Karpas-422 (cell line): ENCODE measurements at regions not wholly inside any gene's neighbourhood (a gene's known extent, or its start where the extent isn't known, plus 50 kb on each side); places are given as distances from the start of the nearest gene placed in this dataset.

Experiments
- DNase-seq: peaks from one replicate; pipeline ENCODE4 v3.0.0-alpha.2; 2015
- H2AFZ ChIP-seq: fragments of 200-600 bp; sonication (generic); 2 replicates; pipeline ENCODE4 v1.6.1; 2014; ENCODE audit warnings: antibody characterized with exemption, low read length, mixed read lengths
- H3K27ac ChIP-seq: fragments of 200-600 bp; sonication (generic); 2 replicates; pipeline ENCODE4 v1.5.1; 2014; ENCODE audit warnings: mild to moderate bottlenecking, low read length, moderate library complexity
- H3K27me3 ChIP-seq: fragments of 200-600 bp; sonication (generic); 2 replicates; pipeline ENCODE4 v1.6.1; 2014; ENCODE audit warnings: low read length, mixed read lengths
- H3K36me3 ChIP-seq: fragments of 200-600 bp; sonication (generic); 2 replicates; pipeline ENCODE4 v1.6.1; 2014; ENCODE audit warnings: low read length, mixed read lengths; ENCODE audit not compliant: insufficient read depth
- H3K4me1 ChIP-seq: fragments of 200-600 bp; sonication (generic); 2 replicates; pipeline ENCODE4 v1.6.1; 2014; ENCODE audit warnings: mild to moderate bottlenecking, low read length, mixed read lengths
- H3K4me2 ChIP-seq: fragments of 200-600 bp; sonication (generic); 2 replicates; pipeline ENCODE4 v1.6.1; 2014; ENCODE audit warnings: low read length, low read depth, mild to moderate bottlenecking; ENCODE audit not compliant: poor library complexity, severe bottlenecking
- H3K4me3 ChIP-seq: fragments of 200-600 bp; sonication (generic); 2 replicates; pipeline ENCODE4 v1.5.1; 2014; ENCODE audit warnings: mild to moderate bottlenecking, antibody characterized with exemption, low read length, mixed read lengths
- H3K79me2 ChIP-seq: fragments of 200-600 bp; sonication (generic); 2 replicates; pipeline ENCODE4 v1.6.1; 2014; ENCODE audit warnings: mild to moderate bottlenecking, low read length, mixed read lengths
- H3K9ac ChIP-seq: fragments of 200-600 bp; sonication (generic); 2 replicates; pipeline ENCODE4 v1.6.0; 2014; ENCODE audit warnings: low read length
- H3K9me2 ChIP-seq: fragments of 200-600 bp; sonication (generic), shearing (Covaris generic); replicated peaks from 2 replicates; pipeline ENCODE4 v1.6.0; 2014; ENCODE audit warnings: mild to moderate bottlenecking, low read length, moderate library complexity; ENCODE audit not compliant: insufficient read depth
- H3K9me3 ChIP-seq: fragments of 300-700, 200-600 bp; sonication (generic); 2 replicates; pipeline ENCODE4 v1.6.1; 2014; ENCODE audit warnings: low read length, mixed read lengths
- H4K20me1 ChIP-seq: fragments of 200-600 bp; sonication (generic); 2 replicates; pipeline ENCODE4 v1.6.1; 2014; ENCODE audit warnings: mild to moderate bottlenecking, antibody characterized with exemption, low read length, low read depth; ENCODE audit not compliant: insufficient read depth

DNA sequence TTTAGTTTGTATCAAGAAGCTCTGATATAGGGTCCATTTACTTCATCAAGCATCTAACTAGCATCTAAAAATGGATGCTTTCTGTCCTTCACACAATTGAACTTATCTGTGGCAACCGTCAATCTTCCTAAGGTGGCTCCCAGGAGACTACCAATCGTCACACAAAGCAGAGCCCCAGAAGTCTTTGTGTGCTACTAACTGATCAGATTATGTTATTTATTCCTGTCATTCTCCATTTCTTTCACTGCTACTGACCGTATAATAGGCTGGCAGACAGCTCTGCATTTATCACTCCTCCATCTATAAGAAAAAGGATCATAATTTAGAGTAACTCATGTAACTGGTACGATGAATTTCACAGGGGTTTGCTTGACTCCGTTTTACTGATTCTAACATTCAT lies 585.0 kb upstream of the NXPH2 start:
- Histone ChIP-seq H3K9ac (no peak overlapping the region), H3K27me3 (no peaks in the 10 kb centered on the region), H3K36me3 (no peaks in the 10 kb centered on the region), H4K20me1 (no peaks in the 10 kb centered on the region), H3K27ac (no peak overlapping the region), H3K4me3 (no peak overlapping the region), H3K4me2 (no peak overlapping the region), H3K9me3 (no peaks in the 10 kb centered on the region), H3K79me2 (no peaks in the 10 kb centered on the region), H2AFZ (no peak overlapping the region), H3K4me1 (no peaks in the 10 kb centered on the region), H3K9me2 (no peaks in the 10 kb centered on the region)
- DNase-seq: no peak

GRCh38 chr2:139360654-139361053 lies 580.5 kb upstream of the NXPH2 start:
- Histone ChIP-seq H2AFZ (no peak overlapping the region), H3K27me3 (no peaks in the 10 kb centered on the region), H3K27ac (no peak overlapping the region), H3K9ac (no peak overlapping the region), H4K20me1 (no peaks in the 10 kb centered on the region), H3K79me2 (no peaks in the 10 kb centered on the region), H3K4me2 (no peak overlapping the region), H3K36me3 (no peaks in the 10 kb centered on the region), H3K4me1 (no peaks in the 10 kb centered on the region), H3K9me2 (no peaks in the 10 kb centered on the region), H3K9me3 (no peaks in the 10 kb centered on the region; the same call in 1 of the 2 replicates), H3K4me3 (no peak overlapping the region)
- no peak for DNase-seq

- no peak overlapping the region for H3K9ac ChIP-seq
- no peak overlapping the region for H2AFZ ChIP-seq
- H3K27me3 ChIP-seq: no peaks in the 10 kb centered on the region
- no peak overlapping the region for H3K4me3 ChIP-seq
- H3K36me3 ChIP-seq: no peaks in the 10 kb centered on the region
- H3K4me1 ChIP-seq: no peaks in the 10 kb centered on the region
- no peak overlapping the region for H3K27ac ChIP-seq
- no peaks in the 10 kb centered on the region for H3K9me2 ChIP-seq
- H3K79me2 ChIP-seq: no peaks in the 10 kb centered on the region
- DNase-seq: no peak
- H3K4me2 ChIP-seq: no peak overlapping the region
- H3K9me3 ChIP-seq: no peaks in the 10 kb centered on the region; the same call in 1 of the 2 replicates
- no peaks in the 10 kb centered on the region for H4K20me1 ChIP-seq
Observed at GRCh38 chr2:139359818-139360217, 579.6 kb upstream of the NXPH2 start.

DNA sequence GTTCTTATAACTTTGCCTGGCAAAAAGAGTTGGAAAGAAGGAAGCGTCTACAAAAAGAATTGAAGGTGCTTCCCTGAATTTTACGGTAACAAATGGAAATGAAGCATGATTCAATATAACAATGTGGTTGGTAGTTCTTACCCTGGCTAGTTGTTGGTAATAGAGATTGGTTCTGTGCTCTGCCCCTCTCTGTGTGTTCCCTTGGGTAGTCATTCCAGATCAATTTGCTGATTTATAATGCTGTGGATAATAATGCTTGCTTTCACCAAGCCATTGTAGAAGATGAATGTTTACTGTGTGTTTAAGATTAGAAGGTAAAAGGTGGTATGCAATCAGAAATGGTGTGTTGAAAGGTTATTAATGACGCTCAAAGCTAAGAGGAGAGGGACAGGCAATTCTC lies 577.8 kb upstream of the NXPH2 start:
- Histone ChIP-seq H3K4me1 (no peaks in the 10 kb centered on the region), H3K36me3 (no peaks in the 10 kb centered on the region), H3K9me3 (no peaks in the 10 kb centered on the region; the same call in 1 of the 2 replicates), H2AFZ (no peak overlapping the region), H3K79me2 (no peaks in the 10 kb centered on the region), H4K20me1 (no peaks in the 10 kb centered on the region), H3K4me2 (no peak overlapping the region), H3K27ac (no peak overlapping the region), H3K9me2 (no peaks in the 10 kb centered on the region), H3K27me3 (no peaks in the 10 kb centered on the region), H3K9ac (no peak overlapping the region), H3K4me3 (no peak overlapping the region)
- DNase-seq: no peak

DNA sequence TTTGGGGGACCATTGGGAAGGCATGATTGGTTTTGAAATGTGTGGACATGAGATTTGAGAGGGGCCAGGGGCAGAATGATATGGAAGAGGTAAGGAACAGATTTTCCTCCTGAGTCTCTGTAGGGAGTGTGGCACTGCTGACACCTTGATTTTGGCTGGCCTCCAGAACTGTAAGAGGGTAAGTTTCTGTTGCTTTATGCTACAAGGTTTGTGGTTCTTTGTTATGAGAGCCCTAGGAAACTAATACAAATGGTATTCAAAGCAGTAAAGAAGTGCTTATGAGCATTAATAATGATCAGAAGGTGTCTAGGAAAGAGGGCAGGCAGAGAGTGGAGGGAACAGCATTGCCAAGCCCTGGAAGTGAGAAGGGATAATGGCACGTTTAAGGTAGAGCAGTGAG lies 574.3 kb upstream of the NXPH2 start:
- Histone ChIP-seq H3K27me3 (no peaks in the 10 kb centered on the region), H3K4me1 (no peaks in the 10 kb centered on the region), H3K27ac (no peak overlapping the region), H4K20me1 (no peaks in the 10 kb centered on the region), H3K9me2 (no peaks in the 10 kb centered on the region), H3K4me3 (no peak overlapping the region), H3K79me2 (no peaks in the 10 kb centered on the region), H3K4me2 (no peak overlapping the region), H3K9me3 (peaks cover 11% of the 10 kb centered on the region), H2AFZ (no peak overlapping the region), H3K9ac (no peak overlapping the region), H3K36me3 (no peaks in the 10 kb centered on the region)
- DNase-seq: no peak

DNA sequence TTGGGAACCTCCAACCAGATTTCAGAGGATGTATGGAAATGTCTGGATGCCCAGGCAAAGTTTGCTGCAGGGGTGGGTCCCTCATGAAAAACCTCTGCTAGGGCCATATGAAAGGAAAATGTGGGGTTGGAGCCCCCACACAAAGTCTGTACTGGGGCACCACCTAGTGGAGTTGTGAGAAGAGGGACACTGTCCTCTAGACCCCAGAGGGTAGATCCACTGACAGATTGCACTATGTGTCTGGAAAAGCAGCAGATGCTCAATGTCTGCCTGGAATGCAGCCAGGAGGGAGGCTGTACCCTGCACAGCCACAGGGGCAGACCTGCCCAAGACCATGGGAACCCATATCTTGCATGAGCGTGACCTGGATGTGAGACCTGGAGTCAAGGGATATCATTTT lies 573.7 kb upstream of the NXPH2 start:
- H3K9me2 ChIP-seq: no peaks in the 10 kb centered on the region
- H3K27me3 ChIP-seq: no peaks in the 10 kb centered on the region
- H3K79me2 ChIP-seq: no peaks in the 10 kb centered on the region
- no peaks in the 10 kb centered on the region for H4K20me1 ChIP-seq
- H3K36me3 ChIP-seq: no peaks in the 10 kb centered on the region
- H3K4me2 ChIP-seq: no peak overlapping the region
- H3K4me1 ChIP-seq: no peaks in the 10 kb centered on the region
- H3K9ac ChIP-seq: no peak overlapping the region
- H3K9me3 ChIP-seq: peaks cover 11% of the 10 kb centered on the region
- H2AFZ ChIP-seq: no peak overlapping the region
- no peak for DNase-seq
- H3K4me3 ChIP-seq: no peak overlapping the region
- no peak overlapping the region for H3K27ac ChIP-seq

- H3K9me2 ChIP-seq: no peaks in the 10 kb centered on the region
- no peak overlapping the region for H3K27ac ChIP-seq
- H3K9ac ChIP-seq: no peak overlapping the region
- no peak overlapping the region for H3K4me3 ChIP-seq
- no peaks in the 10 kb centered on the region for H3K27me3 ChIP-seq
- H3K4me1 ChIP-seq: no peaks in the 10 kb centered on the region
- H2AFZ ChIP-seq: no peak overlapping the region
- no peaks in the 10 kb centered on the region for H3K36me3 ChIP-seq
- H3K79me2 ChIP-seq: no peaks in the 10 kb centered on the region
- no peak for DNase-seq
- peaks cover 21% of the 10 kb centered on the region; the same call in 1 of the 2 replicates for H3K9me3 ChIP-seq
- no peaks in the 10 kb centered on the region for H4K20me1 ChIP-seq
- H3K4me2 ChIP-seq: no peak overlapping the region
Observed at GRCh38 chr2:139317259-139317658, 537.1 kb upstream of the NXPH2 start.

DNA sequence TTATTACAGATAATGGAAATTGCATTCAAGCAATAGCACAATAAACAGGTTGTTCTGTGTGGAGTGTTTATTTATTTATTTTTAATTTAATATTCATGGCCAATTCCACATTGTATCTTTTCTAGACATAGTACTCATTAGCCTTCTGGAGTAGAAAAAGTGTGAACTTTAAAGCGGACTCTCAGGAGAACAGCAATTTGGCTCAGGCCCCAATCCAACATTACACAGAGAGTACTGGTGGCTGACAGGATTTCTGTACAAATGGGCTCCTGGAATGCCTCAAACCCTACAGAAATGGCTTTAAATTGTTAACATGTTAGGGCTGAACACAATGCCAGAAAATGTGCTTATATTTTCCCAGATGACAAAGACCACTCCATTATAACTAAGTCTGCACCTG lies 533.9 kb upstream of the NXPH2 start:
- no peak overlapping the region for H2AFZ ChIP-seq
- DNase-seq: no peak
- no peaks in the 10 kb centered on the region for H3K9me2 ChIP-seq
- no peak overlapping the region for H3K4me2 ChIP-seq
- no peak overlapping the region for H3K27ac ChIP-seq
- H3K79me2 ChIP-seq: no peaks in the 10 kb centered on the region
- no peak overlapping the region for H3K4me3 ChIP-seq
- no peaks in the 10 kb centered on the region for H3K36me3 ChIP-seq
- no peaks in the 10 kb centered on the region for H4K20me1 ChIP-seq
- H3K4me1 ChIP-seq: no peaks in the 10 kb centered on the region
- no peak overlapping the region for H3K9ac ChIP-seq
- peaks cover 15% of the 10 kb centered on the region; the same call in 1 of the 2 replicates for H3K9me3 ChIP-seq
- no peaks in the 10 kb centered on the region for H3K27me3 ChIP-seq

DNA sequence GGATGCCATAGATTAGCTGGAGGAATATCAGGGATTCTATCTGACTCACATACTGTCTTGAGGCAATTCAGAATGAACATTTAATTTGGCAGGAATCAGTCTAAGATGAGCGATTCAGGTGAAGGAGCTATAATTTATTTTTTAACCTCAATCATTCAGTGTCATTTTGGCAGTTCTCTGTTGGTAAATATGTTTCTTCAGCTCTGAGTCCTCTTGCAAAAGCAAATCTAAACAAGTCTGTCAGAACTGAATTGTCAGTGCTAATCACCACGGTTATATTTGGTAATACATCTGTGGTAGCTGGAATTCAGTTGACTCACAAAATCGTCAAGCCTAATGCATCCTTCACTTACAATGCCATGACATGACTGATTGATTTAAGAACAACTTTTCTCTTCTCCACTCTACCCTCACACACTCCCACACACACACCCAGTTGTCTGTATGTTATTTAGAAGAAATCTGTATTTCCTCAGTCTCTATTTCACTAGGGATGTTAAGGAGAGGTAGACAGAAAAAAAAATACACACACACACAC lies 516.6 kb upstream of the NXPH2 start:
- Histone ChIP-seq H3K27me3 (no peaks in the 10 kb centered on the region), H3K4me2 (no peak overlapping the region), H3K36me3 (no peaks in the 10 kb centered on the region), H3K9me2 (no peaks in the 10 kb centered on the region), H3K9me3 (no peaks in the 10 kb centered on the region; the same call in 1 of the 2 replicates), H4K20me1 (no peaks in the 10 kb centered on the region), H3K4me3 (no peak overlapping the region), H2AFZ (no peak overlapping the region), H3K27ac (no peak overlapping the region), H3K79me2 (no peaks in the 10 kb centered on the region), H3K9ac (no peak overlapping the region), H3K4me1 (no peaks in the 10 kb centered on the region)
- DNase-seq: no peak
